HepG2 (cell line): ENCODE measurements at regions not wholly inside any gene's neighbourhood (a gene's known extent, or its start where the extent isn't known, plus 50 kb on each side); places are given as distances from the start of the nearest gene placed in this dataset.

ENCODE experiments used
- ATAC-seq: fragments of 200-7000 bp; cut with Tn5 transposase; 3 replicates; pipeline ENCODE4 v1.9.1; 2020; ENCODE audit warnings: mild to moderate bottlenecking, moderate library complexity
- BruUV-seq: library from RNA; stranded (reverse); fragments of 400-500 nt; replicated peaks from 2 replicates; lab custom pipeline; 2021; lab: Mats Ljungman, UMichigan
- CTCF ChIA-PET: fragments of 300-600 bp; formaldehyde crosslinking; extraction: SDS; loops from one replicate; lab custom pipeline; 2021; ENCODE audit warnings: low total read pairs, inconsistent platforms, low intra/inter-chr PET ratio; lab: Yijun Ruan, JAX
- POLR2A ChIA-PET: fragments of 350-600 bp; sonication (Branson Sonifier 250); formaldehyde crosslinking; loops from one replicate; lab custom pipeline; 2020; ENCODE audit warnings: antibody characterized with exemption, inconsistent platforms; lab: Yijun Ruan, JAX
- DNase-seq: peaks from one replicate; pipeline ENCODE4 v3.0.0-alpha.2; 2015; ENCODE audit warnings: low spot score
- FAIRE-seq: peaks from 3 replicates; lab custom pipeline; 2011; peaks lifted over from hg19 to GRCh38; lab: Jason Lieb, UNC
- H2AFZ ChIP-seq: one replicate; pipeline ENCODE4 v1.6.1; 2011; ENCODE audit warnings: low read length, inconsistent platforms
- H3K27ac ChIP-seq: fragments of 300-600 bp; 3 replicates; pipeline ENCODE4 v1.8.0; 2011; ENCODE audit warnings: mixed run types, mild to moderate bottlenecking, mixed read lengths, low read length, inconsistent platforms; ENCODE audit not compliant: insufficient read depth; ENCODE audit errors: extremely low read length
- H3K27me3 ChIP-seq, 2 experiments: fragments of 200-600 bp in 1 of 2; 2 replicates in 1 of 2; 3 replicates in 1 of 2; pipeline versions ENCODE4 v1.6.0 to v1.8.0; 2011; ENCODE audit warnings: low read length in 2 of 2, mild to moderate bottlenecking in 2 of 2, moderate library complexity in 2 of 2, inconsistent platforms in 1 of 2; ENCODE audit not compliant: insufficient read depth in 2 of 2, control insufficient read depth in 1 of 2
- H3K36me3 ChIP-seq, 2 experiments: fragments of 200-600 bp in 1 of 2; replicated peaks in 1 of 2; 2 replicates in 1 of 2; 3 replicates in 1 of 2; pipeline versions ENCODE4 v1.5.1 to v1.8.0; 2011; ENCODE audit warnings: low read length in 2 of 2, inconsistent platforms in 1 of 2; ENCODE audit not compliant: insufficient read depth in 2 of 2, control insufficient read depth in 1 of 2
- H3K4me1 ChIP-seq: 2 replicates; pipeline ENCODE4 v1.5.1; 2012; ENCODE audit warnings: low read length, inconsistent platforms; ENCODE audit not compliant: insufficient read depth
- H3K4me2 ChIP-seq: 2 replicates; pipeline ENCODE4 v1.6.0; 2011; ENCODE audit warnings: low read depth, low read length, inconsistent platforms
- H3K4me3 ChIP-seq, 3 experiments: fragments of 200-600 bp in 1 of 3; sonication (generic), shearing (Covaris generic) in 1 of 3; replicated peaks in 1 of 3; 2 replicates each; pipeline ENCODE4 v1.5.1; 2011 to 2016; ENCODE audit warnings: low read length in 3 of 3, inconsistent platforms in 2 of 3, low read depth in 2 of 3, mild to moderate bottlenecking in 2 of 3, control low read depth in 1 of 3, mixed read lengths in 1 of 3; ENCODE audit not compliant: insufficient read depth in 1 of 3
- H3K79me2 ChIP-seq: one replicate; pipeline ENCODE4 v1.6.1; 2011; ENCODE audit warnings: low read length, inconsistent platforms; ENCODE audit not compliant: insufficient read depth
- H3K9ac ChIP-seq: 2 replicates; pipeline ENCODE4 v1.6.0; 2011; ENCODE audit warnings: mild to moderate bottlenecking, low read depth, low read length, inconsistent platforms; ENCODE audit not compliant: insufficient read depth
- H3K9me3 ChIP-seq: 2 replicates; pipeline ENCODE4 v1.5.1; 2012; ENCODE audit warnings: mild to moderate bottlenecking, low read length
- H4K20me1 ChIP-seq: 2 replicates; pipeline ENCODE4 v1.6.0; 2011; ENCODE audit warnings: inconsistent platforms, mild to moderate bottlenecking, low read length, moderate library complexity; ENCODE audit not compliant: insufficient read depth
- MTF2 ChIP-seq: sonication (generic); formaldehyde crosslinking; IDR thresholded peaks from 2 replicates; pipeline ENCODE4 v1.5.0; 2020; ENCODE audit warnings: missing genetic modification reagents, borderline replicate concordance
- SOX6 ChIP-seq, 2 experiments: fragments of 450-650 bp in 1 of 2; sonication (generic) in 1 of 2; formaldehyde crosslinking in 1 of 2; IDR thresholded peaks; 2 replicates each; pipeline versions ENCODE4 v1.4.0 to v1.6.1; 2017 to 2020; ENCODE audit warnings: antibody characterized with exemption in 1 of 2, mild to moderate bottlenecking in 1 of 2, missing genetic modification reagents in 1 of 2
- ZNF44 ChIP-seq: sonication (generic); formaldehyde crosslinking; IDR thresholded peaks from 2 replicates; pipeline ENCODE4 v1.5.1; 2020; ENCODE audit warnings: mild to moderate bottlenecking, missing genetic modification reagents
- WGBS: methylation state at CpG from one replicate; pipeline ENCODE4 v1.1.6; 2017; ENCODE audit warnings: low lambda C conversion rate; 5-methylcytosine and 5-hydroxymethylcytosine counted together
- in situ Hi-C: cut with HindIII; loops from 2 replicates; pipeline ENCODE4 v1.10.0; 2017; ENCODE audit warnings: low pct_unique_long_range_greater_than_20kb; ENCODE audit not compliant: extremely low pct_ligation_motif_present
- intact Hi-C: fragments of 100-400 bp; cut with micrococcal nuclease; formaldehyde crosslinking; loops from one replicate; pipeline ENCODE4 v1.10.0; 2022; ENCODE audit not compliant: unreplicated experiment
- TF ChIP-seq, protein P1 (sequence below): fragments of 450-650 bp; IDR thresholded peaks from 2 replicates; pipeline ENCODE4 v1.6.1; 2016
- TF ChIP-seq, protein P2 (sequence below): sonication (generic); formaldehyde crosslinking; IDR thresholded peaks from 2 replicates; pipeline ENCODE4 v1.5.1; 2020; ENCODE audit warnings: missing genetic modification reagents, mild to moderate bottlenecking, borderline replicate concordance

- TF ChIP-seq, protein P1, sequence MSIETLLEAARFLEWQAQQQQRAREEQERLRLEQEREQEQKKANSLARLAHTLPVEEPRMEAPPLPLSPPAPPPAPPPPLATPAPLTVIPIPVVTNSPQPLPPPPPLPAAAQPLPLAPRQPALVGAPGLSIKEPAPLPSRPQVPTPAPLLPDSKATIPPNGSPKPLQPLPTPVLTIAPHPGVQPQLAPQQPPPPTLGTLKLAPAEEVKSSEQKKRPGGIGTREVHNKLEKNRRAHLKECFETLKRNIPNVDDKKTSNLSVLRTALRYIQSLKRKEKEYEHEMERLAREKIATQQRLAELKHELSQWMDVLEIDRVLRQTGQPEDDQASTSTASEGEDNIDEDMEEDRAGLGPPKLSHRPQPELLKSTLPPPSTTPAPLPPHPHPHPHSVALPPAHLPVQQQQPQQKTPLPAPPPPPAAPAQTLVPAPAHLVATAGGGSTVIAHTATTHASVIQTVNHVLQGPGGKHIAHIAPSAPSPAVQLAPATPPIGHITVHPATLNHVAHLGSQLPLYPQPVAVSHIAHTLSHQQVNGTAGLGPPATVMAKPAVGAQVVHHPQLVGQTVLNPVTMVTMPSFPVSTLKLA, result no peak
- TF ChIP-seq, protein P2, sequence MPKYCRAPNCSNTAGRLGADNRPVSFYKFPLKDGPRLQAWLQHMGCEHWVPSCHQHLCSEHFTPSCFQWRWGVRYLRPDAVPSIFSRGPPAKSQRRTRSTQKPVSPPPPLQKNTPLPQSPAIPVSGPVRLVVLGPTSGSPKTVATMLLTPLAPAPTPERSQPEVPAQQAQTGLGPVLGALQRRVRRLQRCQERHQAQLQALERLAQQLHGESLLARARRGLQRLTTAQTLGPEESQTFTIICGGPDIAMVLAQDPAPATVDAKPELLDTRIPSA, result no peak
- TF ChIP-seq SOX6 (IDR thresholded peaks at IDR 0.05) (no peak), SOX6 (CRISPR knock-in tag; IDR thresholded peaks at IDR 0.05) (peak; percentile 45), MTF2 (CRISPR knock-in tag) (no peak)
Observed at GRCh38 chrX:140439476-140439875, 65.4 kb downstream of the SOX3 start (continued).

- in situ Hi-C loops (no loop called here), intact Hi-C loops (no loop called here)
- ChIA-PET POLR2A (no interaction called here), CTCF (no interaction called here)
- no peak overlapping the region for H2AFZ ChIP-seq
- BruUV-seq, result no TSS peak
- FAIRE-seq, result no peak
- no peak overlapping the region for H3K4me2 ChIP-seq
- no peaks in the 10 kb centered on the region for H3K9me3 ChIP-seq
- no peak overlapping the region for H3K9ac ChIP-seq
- H3K36me3 ChIP-seq, result no peaks in the 10 kb centered on the region
- no peaks in the 10 kb centered on the region for H3K27me3 ChIP-seq
- no peak overlapping the region for H3K27ac ChIP-seq
- ATAC-seq, result no peak
- no peak for DNase-seq
- no peaks in the 10 kb centered on the region for H3K79me2 ChIP-seq
- H3K4me1 ChIP-seq, result no peaks in the 10 kb centered on the region
- H3K4me3 ChIP-seq, result no peak overlapping the region
- H4K20me1 ChIP-seq, result no peaks in the 10 kb centered on the region
- TF ChIP-seq ZNF44 (CRISPR knock-in tag), result no peak
- WGBS, result 8% methylated on average over 2 of the region's 2 CpGs
Observed at GRCh38 chrX:140434347-140434746, 70.5 kb downstream of the SOX3 start.
